Keratinocyte (primary cell): ENCODE measurements at regions not wholly inside any gene's neighbourhood (a gene's known extent, or its start where the extent isn't known, plus 50 kb on each side); places are given as distances from the start of the nearest gene placed in this dataset.

ENCODE experiments used
- EZH2 ChIP-seq: IDR thresholded peaks from one replicate; pipeline ENCODE4 v1.6.1; 2012; ENCODE audit warnings: inconsistent platforms, mild to moderate bottlenecking, low read length, moderate library complexity
- TF ChIP-seq, protein P1 (sequence below), 3 experiments: IDR thresholded peaks in 1 of 3; conservative IDR thresholded peaks in 1 of 3; optimal IDR thresholded peaks in 1 of 3; 2 replicates in 2 of 3; 3 replicates in 1 of 3; pipeline versions ENCODE3 to v1.5.1; 2011; ENCODE audit warnings: low read length in 3 of 3, mild to moderate bottlenecking in 3 of 3, moderate library complexity in 2 of 3, control low read depth in 1 of 3, inconsistent platforms in 1 of 3; ENCODE audit not compliant: insufficient read depth in 2 of 3; ENCODE audit errors: extremely low read depth in 1 of 3

DNA sequence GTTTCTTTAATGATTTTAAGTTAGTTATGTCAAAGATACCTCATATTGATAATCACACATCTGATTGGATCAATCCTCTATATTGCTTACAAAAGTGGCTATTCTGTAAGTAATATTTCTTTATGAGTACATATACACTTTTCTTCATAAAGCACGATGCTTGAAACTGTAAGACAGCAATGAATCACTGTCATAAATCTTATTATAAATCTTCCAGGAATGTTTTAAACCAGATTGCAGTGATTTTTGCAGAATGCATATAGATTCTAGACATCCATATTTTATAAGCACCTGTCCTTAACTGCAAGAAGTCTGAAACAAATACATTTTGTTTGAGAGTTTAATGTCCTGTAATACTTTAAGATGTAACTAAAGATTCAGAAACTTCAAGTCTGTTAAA, 367.0 kb upstream of the FANCL start:
- TF ChIP-seq, protein P1, sequence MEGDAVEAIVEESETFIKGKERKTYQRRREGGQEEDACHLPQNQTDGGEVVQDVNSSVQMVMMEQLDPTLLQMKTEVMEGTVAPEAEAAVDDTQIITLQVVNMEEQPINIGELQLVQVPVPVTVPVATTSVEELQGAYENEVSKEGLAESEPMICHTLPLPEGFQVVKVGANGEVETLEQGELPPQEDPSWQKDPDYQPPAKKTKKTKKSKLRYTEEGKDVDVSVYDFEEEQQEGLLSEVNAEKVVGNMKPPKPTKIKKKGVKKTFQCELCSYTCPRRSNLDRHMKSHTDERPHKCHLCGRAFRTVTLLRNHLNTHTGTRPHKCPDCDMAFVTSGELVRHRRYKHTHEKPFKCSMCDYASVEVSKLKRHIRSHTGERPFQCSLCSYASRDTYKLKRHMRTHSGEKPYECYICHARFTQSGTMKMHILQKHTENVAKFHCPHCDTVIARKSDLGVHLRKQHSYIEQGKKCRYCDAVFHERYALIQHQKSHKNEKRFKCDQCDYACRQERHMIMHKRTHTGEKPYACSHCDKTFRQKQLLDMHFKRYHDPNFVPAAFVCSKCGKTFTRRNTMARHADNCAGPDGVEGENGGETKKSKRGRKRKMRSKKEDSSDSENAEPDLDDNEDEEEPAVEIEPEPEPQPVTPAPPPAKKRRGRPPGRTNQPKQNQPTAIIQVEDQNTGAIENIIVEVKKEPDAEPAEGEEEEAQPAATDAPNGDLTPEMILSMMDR (optimal IDR thresholded peaks at IDR 0.05 in 1 of 3, IDR thresholded peaks at IDR 0.05 in 1 of 3, conservative IDR thresholded peaks at IDR 0.05 in 1 of 3; ENCODE audit: extremely low read depth in 1 of 3, insufficient read depth in 2 of 3, low read length in 3 of 3), result no peak
- no peak for TF ChIP-seq EZH2
